EH (cell line): ENCODE measurements at regions not wholly inside any gene's neighbourhood (a gene's known extent, or its start where the extent isn't known, plus 50 kb on each side); places are given as distances from the start of the nearest gene placed in this dataset.

Experiments
- DNase-seq: peaks from one replicate; pipeline ENCODE4 v3.0.0-alpha.2; 2015; ENCODE audit warnings: low read depth

GRCh38 chr5:144072518-144072927 lies 97.9 kb downstream of the YIPF5 start:
- DNase-seq, result peak; percentile 93

DNA sequence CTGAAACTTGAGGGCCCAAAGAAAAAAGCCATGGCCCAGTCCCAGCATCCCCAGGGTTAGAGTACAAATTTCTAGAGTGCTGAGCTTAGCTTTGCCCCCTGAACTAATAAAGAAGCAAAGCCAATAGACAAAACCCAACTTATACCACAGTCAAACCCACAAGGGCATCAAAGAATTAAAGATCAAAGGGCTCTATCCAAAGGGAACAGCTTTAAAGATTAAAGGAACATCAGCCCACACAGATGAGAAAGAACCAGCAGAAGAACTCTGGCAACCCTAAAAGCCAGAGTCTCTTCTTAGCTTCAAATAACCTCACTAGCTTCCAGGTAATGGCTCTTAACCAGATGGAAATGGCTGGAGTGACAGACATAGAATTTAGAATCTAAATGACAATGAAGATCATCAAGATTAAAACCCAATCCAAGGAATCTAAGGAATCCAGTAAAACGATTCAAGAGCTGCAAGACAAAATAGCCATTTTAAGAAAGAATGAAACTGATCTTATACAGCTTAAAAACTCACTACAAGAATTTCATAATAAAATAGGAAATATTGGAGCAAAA lies 93.9 kb downstream of the YIPF5 start:
- DNase-seq, result no peak

DNA sequence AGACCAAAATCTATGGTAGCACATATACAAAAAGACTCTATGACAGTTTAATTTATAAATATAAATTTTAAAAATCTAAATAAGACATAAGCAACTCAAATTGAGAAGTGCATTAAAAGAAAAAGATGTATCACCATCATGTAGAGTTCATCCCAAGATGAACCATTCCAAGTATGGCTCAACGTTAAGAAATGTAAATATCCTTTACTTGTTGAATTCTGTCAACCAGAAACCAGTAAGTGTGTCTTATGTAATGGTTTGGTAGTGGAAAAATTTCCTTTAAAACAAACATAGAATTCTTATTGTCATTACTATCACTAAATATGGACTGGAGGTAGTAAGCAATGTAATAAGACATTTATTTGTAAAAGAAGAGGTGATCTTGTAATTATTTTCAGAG lies 87.3 kb downstream of the YIPF5 start:
- DNase-seq, result no peak

DNA sequence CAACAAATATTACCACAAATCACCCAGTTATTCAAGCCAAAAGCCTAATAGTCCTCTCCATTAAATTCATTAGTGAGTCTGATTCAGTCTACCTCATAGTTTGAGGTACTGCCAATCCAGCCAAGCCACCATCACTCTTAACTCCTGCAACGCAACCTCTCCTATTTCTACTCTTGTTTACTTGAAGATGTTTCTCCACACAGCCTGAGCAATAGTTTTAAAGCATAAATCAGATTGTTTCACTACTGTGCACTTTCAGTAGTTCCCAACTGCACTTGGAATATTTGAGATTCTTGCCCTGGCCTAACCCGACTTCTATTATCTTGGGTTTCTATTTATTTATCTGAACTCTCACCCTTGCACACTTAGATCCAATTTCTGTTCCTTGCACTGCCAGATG lies 85.5 kb downstream of the YIPF5 start:
- DNase-seq, result no peak

GRCh38 chr5:144085381-144085780 lies 85.1 kb downstream of the YIPF5 start:
- no peak for DNase-seq

- DNase-seq, result no peak
Measured at GRCh38 chr5:144086295-144086694, 84.2 kb downstream of the YIPF5 start.

DNA sequence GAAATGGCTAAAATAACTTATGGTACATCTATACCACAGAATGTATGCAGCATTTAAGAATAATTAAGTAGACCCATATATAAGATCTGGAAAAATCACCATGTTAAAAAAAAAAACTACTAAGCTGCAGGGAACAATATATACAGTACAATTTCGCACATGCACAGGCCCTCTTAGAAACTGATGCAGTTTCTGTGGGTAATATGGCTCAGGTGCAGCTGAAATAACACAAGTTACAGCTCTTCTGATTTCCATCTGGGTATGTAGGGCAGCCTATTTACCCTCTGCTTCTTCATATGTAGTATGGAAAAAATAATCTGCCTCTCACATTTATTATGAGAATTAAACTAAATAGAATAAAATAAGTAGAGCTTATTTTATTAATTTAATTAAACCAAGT lies 82.9 kb downstream of the YIPF5 start:
- no peak for DNase-seq

- peak; percentile 33 for DNase-seq
Measured at GRCh38 chr5:144088206-144089064, 82.0 kb downstream of the YIPF5 start.

- DNase-seq, result peak; percentile 40
Measured at GRCh38 chr5:144089401-144090021, 80.9 kb downstream of the YIPF5 start.

DNA sequence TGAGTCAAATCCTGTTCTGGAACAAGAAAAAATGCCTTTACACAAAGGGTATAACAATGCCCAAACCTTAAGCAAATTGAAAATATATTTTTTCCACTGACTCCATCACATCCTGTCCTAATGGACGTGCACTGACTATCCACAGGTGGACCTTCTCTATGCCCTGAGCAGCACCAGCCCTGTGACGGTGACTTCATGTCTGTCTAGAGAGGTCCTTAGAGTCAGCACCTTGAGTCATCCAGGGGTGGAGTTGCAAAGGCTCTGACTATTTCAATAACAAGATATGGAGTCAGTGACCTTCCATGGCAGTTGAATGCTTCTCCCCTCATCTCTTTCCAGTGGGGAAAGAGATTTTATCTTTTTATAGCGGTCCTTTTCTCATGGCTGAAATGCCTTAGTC lies 78.0 kb downstream of the YIPF5 start:
- DNase-seq, result no peak

DNA sequence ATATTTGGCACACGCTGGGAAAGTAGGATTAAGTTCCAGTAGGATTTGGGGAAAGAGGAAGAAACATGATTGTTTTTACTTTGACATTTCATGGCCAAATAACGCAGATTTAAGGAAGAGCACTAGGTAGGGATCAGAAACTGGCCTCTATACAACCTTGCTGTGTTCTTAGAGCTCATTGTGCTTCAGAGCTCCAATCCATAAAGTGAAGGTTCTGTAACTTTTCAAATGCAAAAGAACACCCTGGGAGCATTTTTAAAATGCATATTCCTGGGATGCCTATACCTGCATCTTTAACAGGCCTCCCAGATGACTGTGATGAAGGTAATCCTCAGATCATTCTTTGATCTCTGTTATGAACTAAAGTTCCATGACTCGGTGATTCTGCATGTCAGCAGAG lies 77.1 kb downstream of the YIPF5 start:
- DNase-seq, result no peak

DNA sequence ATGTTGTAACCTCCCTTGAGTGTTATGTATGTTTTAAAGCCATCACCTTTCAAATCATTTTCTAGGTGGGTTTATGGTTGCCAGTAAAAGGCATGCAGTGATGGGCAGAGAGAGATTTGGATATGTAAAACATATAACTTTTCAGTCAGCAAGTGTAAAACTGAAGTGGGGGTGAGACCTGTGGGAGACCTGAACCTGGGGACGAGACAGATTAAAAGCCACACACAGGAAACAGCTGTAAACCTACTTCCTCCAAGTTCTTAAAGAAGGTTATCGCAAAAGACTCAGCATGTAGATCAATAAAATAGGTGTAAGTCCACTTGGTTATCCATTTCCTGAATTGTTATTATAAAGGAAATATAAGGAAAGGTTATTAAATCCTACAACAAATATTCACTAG lies 76.6 kb downstream of the YIPF5 start:
- DNase-seq, result no peak

DNA sequence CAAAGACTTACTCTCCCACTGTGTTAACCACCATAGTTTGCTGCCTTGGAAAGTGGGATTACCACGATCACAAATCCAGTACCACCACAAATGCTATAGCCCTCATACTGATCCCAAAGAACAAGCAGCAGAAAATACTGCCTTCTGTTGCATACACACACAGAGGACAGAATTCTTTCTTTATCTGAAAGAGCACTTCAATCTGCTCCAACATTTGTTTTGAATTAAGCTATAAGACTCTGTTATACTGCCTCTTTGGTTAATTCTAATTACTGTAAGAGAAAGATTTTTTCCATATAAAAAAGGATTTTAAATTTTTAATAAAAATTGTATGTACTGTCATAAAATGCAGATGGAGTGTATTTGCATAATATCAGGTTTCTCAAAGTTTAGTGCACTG lies 69.8 kb downstream of the YIPF5 start:
- DNase-seq, result no peak

- DNase-seq, result no peak
Measured at GRCh38 chr5:144101616-144102015, 68.8 kb downstream of the YIPF5 start.

DNA sequence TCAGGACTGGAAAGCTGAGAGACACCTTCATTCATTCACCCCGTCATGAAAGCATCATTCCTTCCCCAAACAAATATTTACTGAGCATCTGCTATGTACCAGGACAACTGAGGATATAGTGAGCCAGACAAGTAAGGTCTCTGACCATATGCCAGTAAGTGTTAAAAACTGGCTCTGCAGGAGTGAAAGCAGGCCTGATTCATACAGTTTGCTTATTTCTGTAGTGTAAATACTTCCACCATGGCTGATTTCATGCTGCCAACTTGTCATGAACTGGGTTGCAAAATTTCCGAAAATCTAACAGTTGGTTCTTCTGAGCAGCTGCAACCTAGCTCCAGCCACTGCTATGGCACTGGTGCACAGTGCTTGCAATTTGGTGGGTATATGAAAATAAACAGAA lies 68.1 kb downstream of the YIPF5 start:
- no peak for DNase-seq

- no peak for DNase-seq
Measured at GRCh38 chr5:144102979-144103378, 67.5 kb downstream of the YIPF5 start.

- DNase-seq, result no peak
Measured at GRCh38 chr5:144103611-144104485, 66.6 kb downstream of the YIPF5 start.

- no peak for DNase-seq
Measured at GRCh38 chr5:144105371-144105770, 65.1 kb downstream of the YIPF5 start.

DNA sequence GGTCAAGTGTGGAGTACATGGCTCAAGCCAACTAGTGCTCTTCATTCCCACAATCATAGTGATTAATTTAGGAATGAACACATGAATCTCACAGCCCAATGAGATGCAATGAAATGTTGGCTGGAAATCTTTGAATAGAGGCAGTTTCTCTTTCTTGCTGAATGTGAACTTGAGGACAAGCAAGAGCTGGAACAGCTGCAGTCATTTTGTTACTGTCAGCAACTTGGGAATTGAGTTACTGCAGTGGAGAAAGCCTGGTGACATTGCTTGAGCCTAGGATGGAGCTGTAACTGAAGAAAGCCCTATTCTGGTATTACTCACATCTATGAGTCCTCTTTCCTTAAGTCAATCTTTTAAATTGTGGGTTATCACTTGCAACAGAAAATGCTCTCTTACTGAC lies 62.3 kb downstream of the YIPF5 start:
- DNase-seq, result no peak
